GM18951 (cell line): ENCODE measurements at regions not wholly inside any gene's neighbourhood (a gene's known extent, or its start where the extent isn't known, plus 50 kb on each side); places are given as distances from the start of the nearest gene placed in this dataset.
"Not testable (repeated sequence)": the region's sequence is repeated elsewhere in the genome, so short reads cannot be mapped to it uniquely, and the experiment has no call there.

Experiments used
- POLR2A ChIP-seq: IDR thresholded peaks from 4 replicates; pipeline ENCODE4 v1.6.1; 2011; ENCODE audit warnings: mild to moderate bottlenecking; ENCODE audit not compliant: insufficient read length, insufficient read depth; ENCODE audit errors: extremely low read depth
- in situ Hi-C: fragments of 300-500 bp; cut with MboI; formaldehyde crosslinking; loops from one replicate; pipeline ENCODE4 v1.12.0; 2022; ENCODE audit warnings: low sequenced_read_pairs, mixed read lengths, inconsistent platforms; ENCODE audit not compliant: unreplicated experiment

DNA sequence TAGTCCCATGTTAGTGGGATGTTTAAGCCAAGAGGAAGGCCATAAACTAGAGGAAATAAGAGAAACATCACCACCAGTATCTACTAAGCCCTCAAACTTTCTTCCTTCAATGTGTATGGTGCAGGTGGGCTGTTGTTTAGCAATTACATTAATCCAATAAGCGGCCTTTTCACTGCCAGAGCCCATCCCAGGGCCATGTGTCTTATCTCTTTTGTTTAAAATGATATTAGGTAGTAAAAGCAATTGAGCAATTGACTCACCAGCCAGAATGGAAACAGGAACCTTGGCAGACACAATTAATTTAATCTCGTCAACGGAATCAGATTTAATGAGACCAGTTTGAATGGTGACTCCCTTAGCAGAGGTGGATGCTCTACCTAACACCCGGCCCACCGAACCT, 1503.5 kb downstream of the UQCRFS1 start:
- no peak for TF ChIP-seq POLR2A

DNA sequence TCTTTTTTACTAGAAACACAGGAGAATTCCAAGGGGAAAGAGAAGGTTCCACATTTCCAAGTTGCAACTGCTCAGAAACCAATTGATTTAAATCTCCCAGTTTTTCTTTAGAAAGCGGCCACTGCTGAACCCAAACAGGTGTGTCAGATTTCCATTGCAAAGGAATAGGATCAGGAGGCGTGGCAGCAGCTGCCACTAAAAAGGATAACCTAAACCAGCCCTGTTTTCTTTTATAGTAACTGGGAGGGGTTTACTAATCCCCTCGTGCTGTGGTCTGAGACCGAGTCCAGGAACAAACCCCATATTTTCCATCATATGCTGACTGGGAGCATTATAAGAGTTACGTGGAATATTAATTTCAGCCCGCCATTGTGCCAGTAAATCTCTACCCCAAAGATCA, 1504.0 kb downstream of the UQCRFS1 start:
- in situ Hi-C loops, result not testable (repeated sequence)

More for the DNA sequence above, 1503.5 kb downstream of the UQCRFS1 start:
- in situ Hi-C loops, result no loop called here

DNA sequence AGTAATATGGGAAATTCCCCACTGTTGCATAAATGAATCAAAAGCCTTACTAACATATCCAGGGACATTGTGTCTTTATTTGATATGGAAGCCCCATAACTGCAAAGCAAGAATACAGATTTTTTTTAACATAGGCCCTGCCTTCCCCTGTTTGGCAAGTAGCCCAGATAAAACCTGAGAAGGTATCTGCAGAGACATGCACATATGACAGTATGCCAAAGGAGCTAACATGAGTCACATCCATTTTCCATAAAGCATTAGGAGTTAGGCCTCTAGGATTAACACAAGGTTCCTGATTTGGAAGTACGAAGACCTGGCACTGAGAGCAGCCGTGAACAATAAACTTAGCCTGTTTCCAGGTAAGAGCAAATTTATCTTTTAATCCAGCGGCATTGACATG, 1505.9 kb downstream of the UQCRFS1 start:
- in situ Hi-C loops, result not testable (repeated sequence)

DNA sequence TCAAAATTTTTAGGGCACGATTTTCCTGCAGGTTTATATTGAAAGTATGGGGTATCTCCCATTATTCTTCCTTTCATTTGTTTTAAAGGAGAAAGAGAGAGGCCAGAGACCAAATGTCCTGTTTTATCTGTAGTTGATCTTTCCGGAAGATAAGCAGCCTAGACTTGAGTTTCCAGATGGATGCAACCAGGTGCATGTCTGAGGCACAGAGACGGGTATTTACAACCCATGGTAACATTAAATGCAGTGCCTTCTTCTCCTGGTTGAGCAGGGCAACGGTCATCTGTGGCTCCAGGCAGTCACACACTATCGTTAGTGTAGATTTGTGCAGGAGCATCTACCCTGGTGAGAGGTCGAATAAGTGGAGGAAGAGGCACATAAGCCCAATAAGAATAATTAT, 1507.1 kb downstream of the UQCRFS1 start:
- in situ Hi-C loops, result no loop called here

DNA sequence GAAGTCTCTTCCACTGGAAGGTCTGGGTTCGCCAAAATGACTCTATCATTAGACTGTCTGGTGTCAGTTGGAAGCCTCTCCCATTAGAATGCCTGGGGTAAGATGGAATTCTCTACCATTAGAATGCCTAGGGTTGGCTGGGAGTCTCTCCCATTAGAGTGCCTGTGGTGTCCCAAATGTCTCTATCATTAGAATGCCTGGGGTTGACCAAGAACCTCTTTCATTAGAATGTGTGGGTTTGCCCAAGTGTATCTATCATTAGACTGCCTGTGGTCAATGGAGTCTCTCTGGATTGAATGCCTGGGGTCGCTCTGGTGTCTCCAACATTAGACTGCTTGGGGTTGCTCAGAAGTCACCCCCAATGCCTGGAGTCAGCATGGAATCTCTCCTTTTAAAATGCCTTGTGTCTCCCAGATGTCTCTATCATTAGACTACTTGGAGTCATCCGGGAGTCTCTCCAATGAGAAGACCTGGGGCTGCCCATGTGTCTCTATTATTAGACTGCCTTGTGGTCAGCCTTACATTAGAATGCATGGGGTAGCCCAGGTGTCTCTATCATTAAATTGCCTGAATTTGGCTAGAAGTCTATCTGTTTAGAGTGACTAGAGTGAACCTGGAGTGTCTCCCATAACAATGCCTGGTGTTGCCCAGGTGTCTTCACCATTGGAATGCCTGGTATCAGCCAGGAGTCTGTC, 1518.4 kb downstream of the UQCRFS1 start:
- in situ Hi-C loops, result no loop called here
- no peak for TF ChIP-seq POLR2A

More for the DNA sequence above, 1507.1 kb downstream of the UQCRFS1 start:
- no peak for TF ChIP-seq POLR2A

DNA sequence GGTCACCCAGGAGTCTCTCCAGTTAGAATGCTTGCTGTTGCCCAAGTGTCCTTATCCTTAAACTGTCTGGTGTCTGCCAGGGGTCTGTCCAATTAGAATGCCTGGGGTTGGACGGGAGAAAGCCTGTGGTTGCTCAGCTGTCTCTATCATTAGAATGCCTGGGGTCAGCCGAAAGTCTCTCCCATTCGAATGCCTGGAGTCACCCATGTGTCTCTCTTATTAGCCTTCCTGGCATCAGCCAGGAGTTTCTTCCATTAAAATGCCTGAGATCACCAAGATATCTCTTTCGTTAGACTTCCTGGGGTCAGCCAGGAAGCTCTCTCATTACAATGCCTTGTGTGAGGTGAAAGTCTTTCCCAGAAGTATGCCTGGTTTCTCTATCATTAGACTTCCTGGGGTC, 1521.0 kb downstream of the UQCRFS1 start:
- in situ Hi-C loops, result no loop called here
- TF ChIP-seq POLR2A, result no peak

DNA sequence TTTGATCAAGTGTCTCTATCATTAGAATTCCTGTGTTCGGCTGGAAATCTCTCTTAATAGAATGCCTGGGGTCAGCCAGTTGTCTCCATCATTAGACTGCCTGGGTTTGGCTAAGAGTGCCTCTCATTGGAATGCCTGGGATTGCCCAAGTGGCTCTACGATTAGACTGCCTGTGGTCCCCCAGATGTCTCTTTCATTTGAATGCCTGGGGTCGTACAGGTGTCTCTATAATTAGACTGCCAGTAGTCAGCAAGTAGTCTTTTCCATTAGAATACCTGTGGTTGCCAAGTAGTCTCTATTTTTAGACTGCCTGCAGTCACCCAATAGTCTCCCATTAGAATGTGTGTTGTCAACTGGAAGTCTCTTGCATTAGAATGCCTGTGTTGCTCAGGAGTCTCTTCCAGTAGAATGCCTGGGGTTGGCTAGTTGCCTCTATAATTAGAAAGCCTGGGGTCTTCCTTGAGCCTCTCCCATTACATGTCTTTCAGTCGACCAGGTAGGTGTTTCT, 1523.2 kb downstream of the UQCRFS1 start:
- no peak for TF ChIP-seq POLR2A
- in situ Hi-C loops, result no loop called here

DNA sequence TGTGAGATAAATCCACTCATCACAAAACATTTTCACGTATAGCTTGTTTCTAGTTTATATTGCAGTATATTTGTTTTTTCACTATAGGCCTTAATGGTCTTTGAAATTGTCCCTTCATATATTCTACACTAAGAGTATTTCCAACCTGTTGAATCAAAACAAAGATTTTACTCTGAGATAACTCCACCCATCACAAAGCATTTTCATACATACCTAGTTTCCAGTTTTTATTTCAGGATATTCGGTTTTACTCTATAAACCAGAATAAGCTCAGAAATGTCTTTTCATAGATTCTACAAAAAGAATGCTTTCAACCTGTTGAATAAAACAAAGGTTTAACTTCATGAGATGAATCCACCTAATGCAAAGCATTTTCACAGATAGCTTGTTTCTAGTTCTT, 1528.7 kb downstream of the UQCRFS1 start:
- TF ChIP-seq POLR2A, result no peak
- in situ Hi-C loops, result no loop called here

DNA sequence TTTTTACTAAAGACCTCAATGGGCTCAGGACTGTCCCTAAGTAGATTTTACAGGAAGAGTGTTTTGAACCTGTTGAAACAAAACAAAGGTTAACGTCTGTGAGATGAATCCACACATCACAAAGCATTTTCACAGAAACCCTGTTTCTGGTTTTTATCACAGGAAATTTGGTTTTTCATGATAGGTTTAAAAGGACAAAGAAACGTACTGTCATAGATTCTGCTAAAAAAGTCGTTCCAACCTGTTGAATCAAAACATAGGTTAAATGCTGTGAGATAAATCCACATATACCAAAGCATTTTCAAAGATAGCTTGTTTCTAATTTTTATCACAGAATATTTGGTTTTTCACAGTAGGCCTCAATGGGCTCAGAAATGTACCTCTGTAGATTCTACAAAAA, 1531.0 kb downstream of the UQCRFS1 start:
- in situ Hi-C loops, result no loop called here
- no peak for TF ChIP-seq POLR2A

DNA sequence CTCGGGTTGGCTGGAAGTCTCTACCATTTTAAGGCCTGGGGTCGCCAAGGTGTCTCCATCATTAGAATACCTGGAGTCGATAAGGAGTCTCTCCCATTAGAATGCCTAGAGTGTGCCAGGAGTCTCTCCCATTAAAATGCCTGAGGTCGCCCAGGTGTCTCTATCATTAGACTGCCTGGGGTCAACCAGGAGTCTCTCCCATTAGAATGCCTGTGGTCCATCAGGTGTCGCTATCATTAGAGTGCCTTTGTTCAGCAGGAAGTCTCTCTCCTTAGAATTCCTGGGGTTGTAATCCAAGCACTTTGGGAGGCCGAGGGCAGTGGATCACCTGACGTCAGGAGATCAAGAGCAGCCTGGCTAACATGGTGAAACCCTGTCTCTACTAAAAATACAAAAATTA, 1533.0 kb downstream of the UQCRFS1 start:
- in situ Hi-C loops, result no loop called here
- no peak for TF ChIP-seq POLR2A

DNA sequence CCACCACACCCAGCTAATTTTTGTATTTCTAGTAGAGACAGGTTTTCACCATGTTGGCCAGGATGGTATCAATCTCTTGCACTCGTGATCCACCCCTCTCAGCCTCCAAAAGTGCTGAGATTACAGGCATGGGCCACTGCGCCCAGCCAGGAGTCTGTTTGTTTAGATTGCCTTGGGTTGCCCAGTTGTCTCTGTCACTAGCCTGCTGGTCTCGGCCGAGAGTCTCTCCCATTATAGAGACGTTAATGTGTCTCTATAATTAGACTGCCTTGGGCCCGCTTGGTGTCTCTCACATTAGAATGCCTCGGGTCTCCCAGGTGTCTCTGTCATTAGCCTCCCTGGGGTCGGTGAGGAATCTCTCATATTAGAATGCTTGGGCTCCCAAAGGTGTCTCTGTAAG, 1533.6 kb downstream of the UQCRFS1 start:
- in situ Hi-C loops, result no loop called here
- TF ChIP-seq POLR2A, result no peak

DNA sequence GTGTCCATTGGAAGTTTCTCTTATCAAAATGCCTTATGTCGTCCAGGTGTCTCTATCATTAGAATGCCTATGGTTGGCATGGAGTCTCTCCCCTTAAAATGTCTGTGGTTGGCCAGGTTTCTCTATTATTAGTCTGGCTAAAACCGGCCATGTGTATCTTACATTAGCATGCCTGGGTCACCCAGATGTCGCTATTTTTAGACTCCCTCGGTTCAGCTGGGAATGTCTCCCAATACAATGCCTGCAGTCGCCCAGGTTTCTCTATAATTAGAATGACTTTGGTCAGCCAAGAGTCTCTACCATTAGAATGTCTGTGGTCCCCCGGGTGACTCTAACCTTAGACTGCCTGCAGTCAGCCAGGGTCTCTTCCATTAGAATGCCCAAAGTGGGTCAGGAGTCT, 1536.1 kb downstream of the UQCRFS1 start:
- TF ChIP-seq POLR2A, result no peak
- in situ Hi-C loops, result no loop called here

DNA sequence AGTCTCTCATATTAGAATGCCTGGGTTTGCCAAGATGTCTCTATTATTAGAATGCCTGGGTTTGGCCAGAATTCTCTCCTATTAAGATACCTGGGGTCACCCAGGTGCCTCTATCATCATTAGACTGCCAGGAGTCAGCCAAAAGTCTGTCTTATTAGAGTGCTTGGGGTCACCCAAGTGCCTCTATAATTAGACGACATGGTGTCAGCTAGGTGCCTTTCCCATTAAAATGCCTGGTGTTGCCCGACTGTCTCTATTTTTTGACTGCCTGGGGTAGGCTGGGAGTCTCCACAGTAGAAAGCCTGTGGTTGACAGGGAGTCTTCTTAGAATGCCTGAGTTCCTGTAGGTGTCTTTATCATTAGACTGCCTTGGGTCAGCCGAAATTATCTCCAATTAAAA, 1536.6 kb downstream of the UQCRFS1 start:
- no peak for TF ChIP-seq POLR2A
- in situ Hi-C loops, result no loop called here

DNA sequence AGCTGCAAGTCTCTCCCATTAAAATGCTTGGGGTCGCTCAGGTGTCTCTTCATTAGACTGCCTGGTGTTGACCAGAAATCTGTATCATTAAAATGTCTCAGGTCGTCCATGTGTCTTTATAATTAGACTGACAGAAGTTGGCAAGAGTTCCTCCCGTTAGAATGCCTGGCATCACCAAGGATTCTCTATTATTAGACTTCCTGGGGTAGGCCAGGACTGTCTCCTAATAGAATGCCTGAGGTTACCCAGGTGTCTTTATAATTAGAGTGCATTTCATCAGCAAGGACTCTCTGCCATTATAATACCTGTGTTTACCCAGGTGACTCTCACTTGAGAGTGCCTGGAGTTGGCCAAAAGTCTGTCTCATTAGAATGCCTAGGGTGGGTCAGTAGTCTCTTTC, 1537.2 kb downstream of the UQCRFS1 start:
- no peak for TF ChIP-seq POLR2A
- in situ Hi-C loops, result no loop called here

DNA sequence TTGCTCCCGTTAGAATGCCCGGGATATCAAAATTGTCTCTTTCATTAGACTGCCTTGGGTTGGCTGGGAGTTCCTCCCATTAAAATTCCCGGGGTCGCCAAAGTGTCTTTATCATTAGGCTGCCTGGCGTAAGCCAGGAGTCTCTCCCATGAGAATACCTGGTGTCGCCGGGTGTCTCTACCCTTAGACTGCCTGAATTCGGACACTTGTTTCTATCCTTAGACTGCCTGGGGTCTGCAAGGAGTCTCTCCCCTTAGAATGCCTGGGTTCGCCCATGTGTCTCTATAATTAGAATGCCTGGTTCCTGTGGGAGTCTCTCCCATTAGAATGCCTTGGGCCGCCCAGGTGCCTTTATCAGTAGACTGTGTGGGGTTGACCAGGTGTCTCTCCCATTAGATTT, 1538.2 kb downstream of the UQCRFS1 start:
- in situ Hi-C loops, result no loop called here
- TF ChIP-seq POLR2A, result no peak
